AG09309 (cell line): ENCODE measurements at regions not wholly inside any gene's neighbourhood (a gene's known extent, or its start where the extent isn't known, plus 50 kb on each side); places are given as distances from the start of the nearest gene placed in this dataset.

Experiments used
- DNase-seq: peaks from one replicate; pipeline ENCODE4 v3.0.0-alpha.2; 2010; ENCODE audit warnings: low read depth
- H3K4me3 ChIP-seq: 2 replicates; pipeline ENCODE4 v1.5.1; 2011; ENCODE audit warnings: mild to moderate bottlenecking, low read depth, low read length, moderate library complexity; ENCODE audit not compliant: control insufficient read depth
- TF ChIP-seq, protein P1 (sequence below): IDR thresholded peaks from 2 replicates; pipeline ENCODE4 v1.5.1; 2011; ENCODE audit warnings: mild to moderate bottlenecking, low read depth, low read length, inconsistent platforms; ENCODE audit not compliant: insufficient read depth, control insufficient read depth; ENCODE audit errors: missing control alignments

- TF ChIP-seq, protein P1, sequence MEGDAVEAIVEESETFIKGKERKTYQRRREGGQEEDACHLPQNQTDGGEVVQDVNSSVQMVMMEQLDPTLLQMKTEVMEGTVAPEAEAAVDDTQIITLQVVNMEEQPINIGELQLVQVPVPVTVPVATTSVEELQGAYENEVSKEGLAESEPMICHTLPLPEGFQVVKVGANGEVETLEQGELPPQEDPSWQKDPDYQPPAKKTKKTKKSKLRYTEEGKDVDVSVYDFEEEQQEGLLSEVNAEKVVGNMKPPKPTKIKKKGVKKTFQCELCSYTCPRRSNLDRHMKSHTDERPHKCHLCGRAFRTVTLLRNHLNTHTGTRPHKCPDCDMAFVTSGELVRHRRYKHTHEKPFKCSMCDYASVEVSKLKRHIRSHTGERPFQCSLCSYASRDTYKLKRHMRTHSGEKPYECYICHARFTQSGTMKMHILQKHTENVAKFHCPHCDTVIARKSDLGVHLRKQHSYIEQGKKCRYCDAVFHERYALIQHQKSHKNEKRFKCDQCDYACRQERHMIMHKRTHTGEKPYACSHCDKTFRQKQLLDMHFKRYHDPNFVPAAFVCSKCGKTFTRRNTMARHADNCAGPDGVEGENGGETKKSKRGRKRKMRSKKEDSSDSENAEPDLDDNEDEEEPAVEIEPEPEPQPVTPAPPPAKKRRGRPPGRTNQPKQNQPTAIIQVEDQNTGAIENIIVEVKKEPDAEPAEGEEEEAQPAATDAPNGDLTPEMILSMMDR, result no peak
- no peak overlapping the region for H3K4me3 ChIP-seq
- no peak for DNase-seq
These were observed 93.6 kb upstream of the NMNAT3 start for GRCh38 chr3:139771331-139771730.

- TF ChIP-seq, protein P1, result no peak
- no peak for DNase-seq
- H3K4me3 ChIP-seq, result no peak overlapping the region
These were observed 92.8 kb upstream of the NMNAT3 start for GRCh38 chr3:139770577-139770976.

GRCh38 chr3:139769796-139770195, 92.0 kb upstream of the NMNAT3 start:
- H3K4me3 ChIP-seq, result no peak overlapping the region
- no peak for DNase-seq
- TF ChIP-seq, protein P1, result no peak

DNA sequence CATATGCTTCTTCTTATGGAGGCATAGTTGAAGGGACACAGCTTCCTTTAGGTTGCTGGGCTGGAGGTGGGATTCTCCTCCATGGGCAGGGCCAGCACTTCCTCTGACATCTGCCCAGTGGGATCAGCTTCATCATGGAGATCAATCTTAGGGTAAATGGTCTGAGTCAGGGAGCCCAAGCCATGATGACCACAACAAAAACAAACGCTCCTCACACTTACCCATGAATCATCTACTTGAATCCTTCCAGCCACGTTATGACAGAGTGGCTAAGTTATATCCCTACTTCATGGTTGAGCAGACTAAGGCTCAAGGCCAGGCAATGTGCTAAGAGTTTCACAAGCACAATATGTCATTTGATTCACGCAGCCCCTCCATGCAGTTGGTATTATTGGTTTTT, 87.2 kb upstream of the NMNAT3 start:
- H3K4me3 ChIP-seq, result no peak overlapping the region
- TF ChIP-seq, protein P1, result no peak
- DNase-seq, result peak; percentile 69

DNA sequence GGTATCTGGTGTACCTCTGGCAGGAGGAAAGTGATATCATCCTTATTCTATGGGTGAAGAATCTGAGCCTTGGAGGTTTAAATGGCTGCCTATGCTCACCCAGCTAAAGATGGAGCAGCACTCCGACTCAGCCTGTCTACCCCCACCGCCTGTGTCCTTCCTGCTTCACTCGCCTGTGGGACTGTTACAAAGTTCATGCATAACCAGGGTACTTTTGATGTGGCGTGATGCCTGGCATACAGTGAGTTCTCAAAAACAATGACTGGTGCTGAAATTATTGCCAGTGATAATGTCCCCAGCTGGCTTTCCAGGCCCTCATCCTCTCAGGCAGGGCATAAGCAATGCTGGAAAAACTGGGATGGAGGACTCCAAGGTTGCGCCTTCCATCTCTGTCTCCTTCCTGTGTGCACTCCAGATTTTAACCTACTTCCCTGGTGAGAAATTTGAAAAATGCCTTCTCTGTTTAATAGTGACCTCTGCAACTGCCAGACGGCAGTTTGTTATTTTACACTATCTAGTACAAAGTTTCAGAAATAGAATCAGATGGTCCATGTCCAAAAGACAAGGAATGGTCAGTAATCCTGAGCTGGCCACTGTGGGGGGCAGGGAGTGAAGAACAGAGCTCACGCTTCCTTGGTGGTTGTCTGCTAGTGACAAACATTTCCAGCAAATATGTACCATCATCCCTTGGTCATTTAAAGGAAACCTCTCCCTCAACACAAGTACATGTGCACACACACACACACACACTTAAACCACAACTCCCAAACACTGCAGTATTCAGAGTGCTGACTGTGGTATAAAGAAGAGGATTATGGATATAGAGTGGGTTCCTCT, 86.5 kb upstream of the NMNAT3 start:
- no peak for DNase-seq
- TF ChIP-seq, protein P1, result no peak
- H3K4me3 ChIP-seq, result no peak overlapping the region

DNA sequence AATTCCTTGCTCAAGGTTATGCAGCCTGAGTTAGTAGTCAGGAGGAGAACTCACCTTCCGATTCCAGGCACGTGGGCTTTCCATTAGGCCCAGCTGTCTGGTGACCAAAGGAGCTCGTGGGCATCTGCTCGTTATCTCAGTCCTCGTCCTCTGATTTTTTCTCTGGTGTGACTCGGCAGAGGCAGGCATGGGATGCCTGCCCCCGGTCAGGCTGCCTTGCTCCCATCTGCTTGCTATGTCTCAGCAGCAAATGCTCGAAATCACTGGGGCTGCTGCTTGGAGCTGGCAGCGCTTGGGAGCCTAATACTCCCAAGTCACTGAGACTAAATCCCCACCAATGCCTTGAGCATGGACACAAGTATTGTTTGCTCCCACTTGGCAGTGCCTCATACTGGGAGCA, 84.5 kb upstream of the NMNAT3 start:
- H3K4me3 ChIP-seq, result no peak overlapping the region
- TF ChIP-seq, protein P1, result no peak
- DNase-seq, result no peak

GRCh38 chr3:139759470-139759869, 81.7 kb upstream of the NMNAT3 start:
- DNase-seq, result no peak
- H3K4me3 ChIP-seq, result no peak overlapping the region
- TF ChIP-seq, protein P1, result no peak
